HUES64 (cell line): ENCODE measurements at regions not wholly inside any gene's neighbourhood (a gene's known extent, or its start where the extent isn't known, plus 50 kb on each side); places are given as distances from the start of the nearest gene placed in this dataset.
"Not testable (repeated sequence)": the region's sequence is repeated elsewhere in the genome, so short reads cannot be mapped to it uniquely, and the experiment has no call there.

Experiments used
- H3K27ac ChIP-seq: 2 replicates; pipeline ENCODE4 v1.7.0; 2013; ENCODE audit warnings: low read depth, low read length, inconsistent platforms
- H3K27me3 ChIP-seq: 2 replicates; pipeline ENCODE4 v1.6.1; 2013; ENCODE audit warnings: mild to moderate bottlenecking, low read length; ENCODE audit not compliant: insufficient read depth
- H3K36me3 ChIP-seq: 2 replicates; pipeline ENCODE4 v1.6.1; 2013; ENCODE audit warnings: mild to moderate bottlenecking, low read length; ENCODE audit not compliant: insufficient read depth
- H3K4me1 ChIP-seq: 2 replicates; pipeline ENCODE4 v1.6.1; 2013; ENCODE audit warnings: mild to moderate bottlenecking, low read length, moderate library complexity; ENCODE audit not compliant: insufficient read depth
- H3K4me3 ChIP-seq: 2 replicates; pipeline ENCODE4 v1.5.1; 2013; ENCODE audit warnings: mild to moderate bottlenecking, low read length, moderate library complexity
- H3K9ac ChIP-seq: 2 replicates; pipeline ENCODE4 v1.6.1; 2013; ENCODE audit warnings: mild to moderate bottlenecking, low read depth, low read length
- H3K9me3 ChIP-seq: 2 replicates; pipeline ENCODE4 v1.6.1; 2013; ENCODE audit warnings: low read depth, low read length; ENCODE audit not compliant: insufficient read depth
- WGBS: fragments of 150-250, 120-280 bp; methylation state at CpG from one replicate; pipeline ENCODE4 v1.1.7; 2013; ENCODE audit warnings: missing lambda C conversion rate; 5-methylcytosine and 5-hydroxymethylcytosine counted together

DNA sequence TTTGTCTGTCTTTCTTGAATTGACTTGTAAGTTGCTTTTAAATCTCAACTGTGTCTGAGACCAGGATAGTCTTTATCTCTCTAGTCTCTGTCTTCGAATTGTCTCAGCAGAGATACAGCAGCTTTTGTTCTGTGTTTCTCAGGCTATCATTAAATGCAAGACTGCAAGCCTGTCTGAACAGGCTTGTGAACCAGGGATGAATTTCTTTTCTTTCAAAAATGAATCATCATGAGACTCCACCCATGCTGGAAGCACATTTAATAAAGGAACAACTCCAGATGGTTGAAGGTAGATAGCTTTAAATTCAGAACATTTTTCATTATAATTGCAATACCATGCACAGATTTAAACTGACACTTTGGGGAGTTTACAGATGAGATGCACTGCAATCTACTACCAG, 155.9 kb downstream of the SEC23IP start:
- H3K36me3 ChIP-seq = no peaks in the 10 kb centered on the region
- H3K4me1 ChIP-seq = peaks cover 4% of the 10 kb centered on the region; the same call in 1 of the 2 replicates
- no peak overlapping the region for H3K9ac ChIP-seq
- WGBS = 91% methylated on average over 1 of the region's 1 CpG
- no peaks in the 10 kb centered on the region for H3K27me3 ChIP-seq
- H3K27ac ChIP-seq = no peak overlapping the region
- H3K9me3 ChIP-seq = 0 out of 2 replicates have a peak, but pooled peaks cover 2% of the 10 kb centered on the region
- no peak overlapping the region for H3K4me3 ChIP-seq

DNA sequence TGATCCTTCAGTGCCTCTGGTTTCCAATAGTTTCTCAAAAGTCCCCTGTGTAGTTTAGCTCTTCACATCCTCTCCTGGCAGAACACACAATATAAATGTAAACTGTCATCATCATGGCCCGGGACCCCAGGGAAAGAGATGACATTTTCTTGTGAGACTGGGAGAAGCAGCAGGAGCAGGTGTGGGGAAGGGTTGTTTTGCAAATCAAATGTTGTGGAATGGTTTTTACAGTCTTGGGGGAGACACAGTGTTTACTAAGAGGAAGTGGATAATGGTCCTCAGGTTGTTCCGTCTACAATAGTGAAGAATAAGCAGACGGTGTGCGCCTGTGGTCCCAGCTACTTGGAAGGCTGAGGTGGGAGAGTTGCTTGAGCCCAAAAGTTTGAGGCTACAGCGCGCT, 159.1 kb downstream of the SEC23IP start:
- no peaks in the 10 kb centered on the region for H3K36me3 ChIP-seq
- no peaks in the 10 kb centered on the region for H3K27me3 ChIP-seq
- H3K27ac ChIP-seq = no peak overlapping the region
- H3K9me3 ChIP-seq = 0 out of 2 replicates have a peak, but pooled peaks cover 2% of the 10 kb centered on the region
- H3K4me3 ChIP-seq = no peak overlapping the region
- H3K4me1 ChIP-seq = peaks cover 4% of the 10 kb centered on the region; the same call in 1 of the 2 replicates
- H3K9ac ChIP-seq = no peak overlapping the region
- 85% methylated on average over 6 of the region's 6 CpGs for WGBS

DNA sequence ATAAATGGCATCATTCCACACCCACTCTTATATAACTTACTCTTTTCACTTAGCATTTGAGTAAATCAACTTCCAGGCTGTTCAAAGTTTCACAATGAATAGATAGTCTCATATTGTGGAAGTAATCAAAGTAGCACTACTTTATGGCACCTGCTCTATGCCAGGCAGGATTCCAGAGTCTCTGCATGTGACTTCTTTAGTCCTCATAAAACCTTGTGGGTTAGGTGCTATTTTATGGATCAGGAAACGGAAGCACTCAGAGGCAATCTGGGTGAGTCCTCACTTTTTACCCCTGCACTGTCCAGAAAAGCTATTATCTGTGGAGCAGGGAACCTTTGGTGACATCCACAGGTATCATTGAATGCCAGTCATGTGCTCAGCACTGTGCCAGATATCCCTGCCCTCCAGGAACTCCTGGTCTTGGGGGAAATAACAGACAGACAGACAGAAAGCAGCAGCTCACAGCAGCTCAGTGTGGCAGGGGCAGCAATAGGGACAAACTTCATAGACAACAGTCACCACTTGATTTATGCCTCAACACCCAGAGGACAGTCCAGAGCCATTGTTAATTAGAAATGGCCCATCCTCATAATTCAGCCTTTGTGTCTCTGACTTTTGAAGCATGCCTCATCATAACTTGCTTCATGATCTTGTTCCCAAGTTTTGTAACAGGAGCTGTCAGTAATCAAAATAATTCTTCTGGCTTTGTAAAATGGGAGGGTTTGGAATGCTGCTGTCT, 160.6 kb downstream of the SEC23IP start:
- H3K4me1 ChIP-seq = peaks cover 4% of the 10 kb centered on the region; the same call in 1 of the 2 replicates
- 97% methylated on average over 1 of the region's 1 CpG for WGBS
- no peak overlapping the region for H3K27ac ChIP-seq

DNA sequence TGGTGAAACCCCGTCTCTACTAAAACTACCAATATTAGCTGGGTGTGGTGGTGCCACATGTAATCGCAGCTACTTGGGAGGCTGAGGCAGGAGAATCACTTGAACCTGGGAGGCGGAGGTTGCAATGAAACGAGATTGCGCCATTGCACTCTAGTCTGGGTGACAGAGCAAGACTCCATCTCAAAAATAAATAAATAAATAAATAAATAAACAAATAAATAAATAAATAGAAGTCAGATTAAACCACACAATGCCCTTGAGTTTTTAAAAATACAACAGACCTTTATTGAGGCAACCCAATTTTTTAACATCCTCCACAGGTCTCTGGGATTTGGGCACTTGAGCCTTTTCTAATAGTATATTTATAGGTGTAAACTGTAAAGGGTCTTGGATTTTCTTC, 167.3 kb downstream of the SEC23IP start:
- not testable (repeated sequence) for H3K4me1 ChIP-seq, H3K9me3 ChIP-seq, H3K27ac ChIP-seq, H3K36me3 ChIP-seq, H3K27me3 ChIP-seq, H3K9ac ChIP-seq, H3K4me3 ChIP-seq
- 83% methylated on average over 3 of the region's 5 CpGs for WGBS

More for the DNA sequence above, 160.6 kb downstream of the SEC23IP start:
- no peaks in the 10 kb centered on the region for H3K36me3 ChIP-seq
- H3K27me3 ChIP-seq = no peaks in the 10 kb centered on the region
- H3K9me3 ChIP-seq = no peaks in the 10 kb centered on the region
- H3K9ac ChIP-seq = no peak overlapping the region
- no peak overlapping the region for H3K4me3 ChIP-seq

DNA sequence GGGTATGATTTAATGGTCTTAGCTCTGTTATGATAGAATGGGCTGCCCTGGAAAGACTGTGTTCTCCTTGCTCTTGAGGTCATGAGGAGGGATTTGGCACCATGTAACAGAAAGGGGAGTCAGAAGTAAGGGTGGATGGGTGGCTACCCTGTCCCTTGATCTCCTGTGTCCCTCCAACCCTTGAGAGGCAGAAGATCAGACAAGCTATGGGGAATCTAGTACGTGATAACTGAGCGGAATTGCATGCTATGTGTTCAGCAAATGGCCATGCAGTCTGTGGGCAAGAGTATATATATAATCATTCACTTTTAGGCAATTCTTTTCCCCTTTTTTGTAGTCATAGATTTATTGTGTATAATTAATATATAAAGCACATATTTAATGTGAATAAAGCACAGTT, 174.9 kb downstream of the SEC23IP start:
- no peaks in the 10 kb centered on the region for H3K36me3 ChIP-seq
- H3K9me3 ChIP-seq = peaks cover 12% of the 10 kb centered on the region
- H3K4me3 ChIP-seq = no peak overlapping the region
- no peaks in the 10 kb centered on the region for H3K4me1 ChIP-seq
- H3K27ac ChIP-seq = no peak overlapping the region
- no peak overlapping the region for H3K9ac ChIP-seq
- H3K27me3 ChIP-seq = no peaks in the 10 kb centered on the region
- 97% methylated on average over 2 of the region's 2 CpGs for WGBS

DNA sequence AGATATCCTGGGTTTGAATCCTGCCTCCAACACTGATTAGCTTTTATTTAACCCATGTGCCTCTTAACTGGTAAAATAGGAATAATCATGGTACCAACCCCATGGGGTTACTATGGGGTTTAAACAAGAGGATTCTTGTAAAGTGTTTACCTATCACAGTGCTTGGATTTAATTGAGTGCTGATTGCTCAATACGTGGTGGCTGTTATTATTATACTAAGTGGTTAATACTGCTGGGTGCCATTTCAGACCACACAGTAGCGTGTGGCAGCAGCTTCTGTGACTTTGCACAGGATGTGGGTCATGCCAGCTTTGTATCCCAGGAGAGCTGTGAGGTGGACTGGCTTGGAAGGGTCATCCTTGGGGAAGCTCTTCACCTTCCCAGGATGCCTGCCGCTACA, 177.2 kb downstream of the SEC23IP start:
- no peak overlapping the region for H3K4me3 ChIP-seq
- H3K36me3 ChIP-seq = no peaks in the 10 kb centered on the region
- no peak overlapping the region for H3K27ac ChIP-seq
- H3K9me3 ChIP-seq = peaks cover 21% of the 10 kb centered on the region
- no peaks in the 10 kb centered on the region for H3K4me1 ChIP-seq
- no peaks in the 10 kb centered on the region for H3K27me3 ChIP-seq
- 93% methylated on average over 3 of the region's 3 CpGs for WGBS
- H3K9ac ChIP-seq = no peak overlapping the region

DNA sequence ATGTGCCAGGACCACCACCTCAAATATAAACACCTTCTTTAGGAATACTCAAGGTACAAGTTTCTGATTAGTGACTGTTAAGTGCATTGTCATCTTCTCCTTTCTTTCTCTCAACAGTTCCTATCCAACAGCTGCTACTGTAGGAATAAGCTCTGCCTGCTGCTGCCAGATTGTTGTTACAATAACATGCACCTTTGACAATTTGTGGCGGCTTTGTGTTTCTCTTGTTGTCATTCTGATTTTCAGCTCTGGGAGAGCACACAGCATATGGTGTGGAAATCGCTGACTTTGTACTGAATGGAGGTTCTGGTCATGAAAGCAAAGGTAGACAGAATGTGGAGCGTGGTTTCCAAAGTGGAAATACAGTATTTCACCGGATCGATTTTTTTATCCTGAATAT, 182.8 kb downstream of the SEC23IP start:
- Histone ChIP-seq H3K4me3 (no peak overlapping the region), H3K27ac (no peak overlapping the region), H3K27me3 (no peaks in the 10 kb centered on the region), H3K9ac (no peak overlapping the region), H3K36me3 (no peaks in the 10 kb centered on the region), H3K9me3 (peaks cover 21% of the 10 kb centered on the region), H3K4me1 (no peaks in the 10 kb centered on the region)
- WGBS = 86% methylated on average over 5 of the region's 5 CpGs

DNA sequence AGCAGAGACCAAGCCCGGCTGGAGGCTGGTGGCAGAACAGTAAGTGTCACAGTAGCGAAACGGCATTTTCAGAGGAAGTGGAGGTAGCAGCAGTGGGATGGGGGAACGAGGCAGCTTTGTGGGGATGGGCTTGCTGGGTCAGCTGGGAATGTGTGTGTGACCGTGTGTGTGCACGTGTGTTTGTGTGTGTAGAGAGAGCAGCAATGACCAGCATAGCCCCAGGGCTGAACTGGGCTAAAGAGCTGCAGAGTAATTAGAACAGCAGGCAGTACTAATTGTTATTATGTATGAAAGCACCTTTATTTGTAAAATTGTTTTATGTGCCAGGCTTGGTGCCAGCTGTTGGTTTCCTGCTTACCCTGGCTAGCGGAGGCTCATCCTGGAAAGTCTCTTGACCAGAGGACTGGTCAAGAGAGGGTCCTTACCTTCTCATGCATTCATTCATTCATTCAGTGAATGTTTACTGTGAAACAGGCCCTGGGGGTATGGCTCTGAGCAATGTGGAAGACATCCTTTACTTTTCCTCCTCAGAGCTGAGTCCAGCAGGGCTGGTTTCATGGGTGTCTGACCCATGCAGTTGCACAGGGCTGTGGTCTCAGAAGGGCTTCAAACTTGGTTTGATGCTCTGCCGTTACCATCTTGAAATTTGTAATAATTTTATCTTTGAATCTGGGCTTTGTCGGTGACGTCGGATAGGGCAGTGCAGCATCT, 184.6 kb downstream of the SEC23IP start:
- no peaks in the 10 kb centered on the region for H3K27me3 ChIP-seq
- H3K36me3 ChIP-seq = no peaks in the 10 kb centered on the region
- H3K9ac ChIP-seq = no peak overlapping the region
- no peak overlapping the region for H3K4me3 ChIP-seq
- H3K27ac ChIP-seq = peak overlapping the region; percentile 55; the same call in 1 of the 2 replicates
- WGBS = 77% methylated on average over 11 of the region's 11 CpGs
- H3K9me3 ChIP-seq = peaks cover 12% of the 10 kb centered on the region
- no peaks in the 10 kb centered on the region for H3K4me1 ChIP-seq

DNA sequence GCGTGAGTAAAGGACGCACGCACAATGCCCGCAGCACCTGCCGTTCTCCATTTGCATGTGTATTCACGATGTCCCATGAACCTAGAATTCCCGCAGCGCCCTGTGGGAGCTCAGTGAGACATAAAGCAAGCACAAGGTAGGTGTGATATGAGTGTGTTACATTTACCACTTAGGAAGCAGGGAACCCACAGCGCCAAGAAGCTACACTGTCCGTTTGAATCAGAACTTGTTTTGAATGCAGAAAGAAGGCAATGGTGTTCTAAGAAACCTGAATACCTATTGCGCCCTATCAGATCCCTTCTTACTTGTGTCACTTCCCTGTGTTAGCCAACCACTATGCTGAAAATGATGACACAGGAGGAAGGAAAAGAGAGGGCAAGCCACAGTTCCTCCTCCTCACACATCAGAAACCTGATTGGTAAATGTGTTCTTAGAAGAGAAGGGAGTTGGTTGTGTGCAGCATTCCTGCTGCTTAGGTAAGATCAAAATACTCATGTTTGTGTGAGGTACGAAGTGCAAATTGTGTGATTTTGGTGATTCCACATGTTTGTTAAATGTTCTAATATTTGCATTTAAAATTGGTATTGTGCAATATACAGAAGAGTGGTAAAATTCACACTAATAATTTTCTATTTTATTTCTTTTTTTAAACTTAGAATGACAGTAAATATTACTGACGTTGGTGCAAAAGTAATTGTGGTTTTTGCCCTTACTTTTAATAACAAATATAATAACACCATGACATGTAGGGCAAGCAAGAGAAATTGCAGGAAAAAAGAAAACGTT, 185.4 kb downstream of the SEC23IP start:
- no peak overlapping the region for H3K9ac ChIP-seq
- H3K36me3 ChIP-seq = no peaks in the 10 kb centered on the region
- WGBS = 51% methylated on average over 13 of the region's 14 CpGs
- no peaks in the 10 kb centered on the region for H3K4me1 ChIP-seq
- H3K27ac ChIP-seq = no peak overlapping the region
- peaks cover 5% of the 10 kb centered on the region for H3K9me3 ChIP-seq
- H3K27me3 ChIP-seq = no peaks in the 10 kb centered on the region
- H3K4me3 ChIP-seq = no peak overlapping the region

DNA sequence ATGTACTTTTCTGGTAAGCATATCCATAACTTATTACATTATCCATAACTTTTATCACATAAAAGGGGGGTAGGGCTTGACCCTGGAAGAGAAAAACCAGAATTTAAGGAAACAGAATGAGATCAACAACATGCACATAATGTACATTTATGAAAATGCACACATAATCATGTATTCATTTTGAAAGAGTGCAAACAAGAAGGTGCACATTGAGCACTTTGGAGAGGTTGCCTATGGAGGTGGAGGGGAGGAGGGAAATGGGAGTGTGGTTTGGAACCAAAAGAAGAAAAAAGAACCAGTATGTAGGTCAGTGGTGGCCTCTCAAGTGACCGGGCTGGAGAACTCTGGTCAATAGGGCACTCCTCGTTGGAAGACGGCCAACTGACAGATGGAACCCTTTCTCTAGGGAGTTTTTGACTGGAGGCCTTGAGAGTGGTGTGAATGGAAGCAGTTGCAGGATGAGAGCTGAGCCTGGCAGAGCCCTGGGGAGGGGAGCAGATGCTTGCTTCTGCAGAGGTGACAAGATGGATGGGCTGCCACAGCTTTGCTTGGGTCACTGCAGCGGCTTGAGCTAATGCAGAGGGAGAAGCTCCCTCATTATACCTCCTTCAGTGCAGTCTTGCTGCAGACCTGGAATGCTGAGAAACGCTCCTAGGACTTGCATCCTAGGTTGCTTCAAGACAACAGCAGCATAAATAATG, 192.7 kb downstream of the SEC23IP start:
- Histone ChIP-seq H3K4me3 (no peak overlapping the region), H3K4me1 (no peaks in the 10 kb centered on the region), H3K36me3 (no peaks in the 10 kb centered on the region), H3K27ac (no peak overlapping the region), H3K27me3 (no peaks in the 10 kb centered on the region), H3K9ac (no peak overlapping the region), H3K9me3 (no peaks in the 10 kb centered on the region)
- WGBS = 93% methylated on average over 5 of the region's 5 CpGs
